ENCODE measurements at regions not wholly inside any gene's neighbourhood (a gene's known extent, or its start where the extent isn't known, plus 50 kb on each side); places are given as distances from the start of the nearest gene placed in this dataset.
A peak's percentile ranks its signal among the peaks of the same experiment; 100 is the strongest.

GRCh38 chr1:209064850-209065706 lies 518.4 kb upstream of the CAMK1G start:
- DNase-seq (no peak), ATAC-seq (no peak)
- intact Hi-C loops (cut with DNase I, micrococcal nuclease), result no loop called here

- ATAC-seq (no peak), DNase-seq (no peak)
- intact Hi-C loops (cut with DNase I, micrococcal nuclease), result no loop called here
Observed at GRCh38 chr1:209072481-209072880, 511.0 kb upstream of the CAMK1G start.

GRCh38 chr1:209073879-209074278 lies 509.6 kb upstream of the CAMK1G start:
- intact Hi-C loops (cut with DNase I, micrococcal nuclease), result no loop called here
- ATAC-seq (no peak), DNase-seq (no peak)

DNA sequence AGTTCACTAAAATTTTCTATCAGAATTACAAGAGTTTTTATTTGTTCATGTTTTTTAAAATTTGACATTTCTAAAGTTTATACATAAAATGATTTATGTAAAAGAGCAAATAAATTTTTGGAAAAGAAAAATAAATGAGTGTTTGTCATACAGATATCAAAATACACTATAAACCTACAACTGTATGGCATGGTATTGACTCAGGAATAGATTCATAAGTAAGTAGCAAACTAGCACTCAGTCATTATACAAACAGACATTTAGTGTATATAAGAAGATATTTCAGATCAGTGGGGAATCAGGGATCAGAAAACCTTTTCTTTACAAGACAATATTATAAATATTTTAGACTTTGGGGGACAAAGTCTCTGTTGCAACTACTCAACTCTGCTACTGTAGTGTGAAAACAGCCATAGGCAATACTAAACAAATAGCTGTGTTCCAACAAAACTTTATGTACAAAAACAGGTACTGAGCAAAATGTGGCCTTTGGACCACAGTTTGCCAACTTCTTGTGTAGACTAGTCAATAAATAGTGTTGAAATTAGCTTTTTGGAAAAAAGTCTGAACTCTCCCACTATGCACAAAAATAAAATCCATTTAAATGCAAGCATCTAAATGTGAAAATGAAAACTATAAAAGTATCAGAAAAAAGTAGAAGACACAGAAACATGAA lies 508.8 kb upstream of the CAMK1G start:
- intact Hi-C loops (cut with DNase I, micrococcal nuclease), result no loop called here
- DNase-seq, result no peak
- no peak for ATAC-seq

DNA sequence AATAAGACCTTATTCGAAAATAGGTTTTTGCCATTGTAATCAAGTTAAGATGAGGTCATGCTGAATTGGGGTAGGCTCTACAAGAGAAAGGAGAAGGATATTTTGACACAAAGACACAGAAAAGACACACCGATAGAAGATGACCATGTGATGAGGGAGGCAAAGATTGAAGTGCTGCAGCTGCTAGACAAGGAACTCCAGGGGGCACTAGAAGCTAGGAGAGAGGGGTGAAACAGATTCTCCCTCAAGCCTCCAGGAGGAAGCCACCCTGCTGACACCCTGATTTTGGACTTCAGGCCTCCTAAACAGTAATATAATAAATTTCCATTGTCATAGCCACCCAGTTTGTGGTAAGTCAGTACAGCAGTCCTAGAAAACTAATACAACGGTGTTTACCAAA lies 506.8 kb upstream of the CAMK1G start:
- peak; percentile 63 for ATAC-seq
- intact Hi-C loops (cut with DNase I, micrococcal nuclease), result no loop called here
- DNase-seq, result no peak

DNA sequence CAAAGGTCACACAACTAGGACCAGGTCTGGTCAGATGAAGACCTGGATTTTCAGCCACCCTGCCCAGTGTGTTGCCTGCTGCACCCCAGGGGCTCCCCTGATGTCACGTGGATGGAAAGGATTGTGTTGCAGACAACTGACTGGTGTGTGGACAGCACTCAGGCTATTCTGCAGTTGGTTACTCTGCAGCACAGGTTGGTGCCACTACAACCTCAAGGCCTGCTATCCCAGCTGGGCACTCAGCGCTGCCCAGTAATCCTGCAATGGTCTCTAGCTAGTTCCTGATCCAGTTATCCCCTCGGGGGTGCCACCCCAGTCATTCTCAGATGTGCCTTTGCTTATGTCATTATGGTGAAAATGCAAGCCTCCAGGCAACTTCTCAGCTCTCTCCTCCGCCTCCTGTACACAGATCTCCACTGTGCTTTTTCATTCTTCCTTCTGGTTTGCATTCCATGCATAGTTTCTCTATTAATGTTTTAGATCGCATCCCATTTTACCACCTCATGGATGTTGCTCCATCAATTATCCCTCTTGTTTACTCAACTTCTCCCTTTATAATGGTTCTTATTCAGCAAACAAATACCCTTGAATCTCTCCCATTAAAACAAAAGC lies 503.2 kb upstream of the CAMK1G start:
- intact Hi-C loops (cut with DNase I, micrococcal nuclease), result no loop called here
- ATAC-seq, result no peak
- no peak for DNase-seq

- intact Hi-C loops (cut with DNase I, micrococcal nuclease), result no loop called here
- ATAC-seq, result no peak
- no peak for DNase-seq
Observed at GRCh38 chr1:209086486-209087192, 496.9 kb upstream of the CAMK1G start.

DNA sequence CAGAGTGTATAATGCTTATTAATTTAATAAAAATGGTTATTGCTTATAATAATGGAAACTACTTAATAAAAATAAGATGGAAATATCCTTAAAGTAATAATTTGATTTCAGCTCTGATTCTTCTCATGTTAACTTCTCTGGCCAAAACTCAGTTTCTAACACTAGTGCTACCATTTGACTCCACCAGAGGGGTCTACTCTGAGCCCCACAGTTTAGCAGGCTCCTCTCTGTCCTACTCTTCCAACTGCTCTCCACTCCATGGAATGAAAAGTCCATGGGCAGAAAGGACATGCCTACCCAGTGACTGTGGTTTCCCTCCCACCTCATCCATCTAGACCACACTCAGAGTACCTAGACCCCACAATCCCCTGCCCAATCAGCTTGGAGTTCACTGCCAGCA lies 489.1 kb upstream of the CAMK1G start:
- no peak for DNase-seq
- no peak for ATAC-seq
- intact Hi-C loops (cut with DNase I, micrococcal nuclease), result no loop called here

DNA sequence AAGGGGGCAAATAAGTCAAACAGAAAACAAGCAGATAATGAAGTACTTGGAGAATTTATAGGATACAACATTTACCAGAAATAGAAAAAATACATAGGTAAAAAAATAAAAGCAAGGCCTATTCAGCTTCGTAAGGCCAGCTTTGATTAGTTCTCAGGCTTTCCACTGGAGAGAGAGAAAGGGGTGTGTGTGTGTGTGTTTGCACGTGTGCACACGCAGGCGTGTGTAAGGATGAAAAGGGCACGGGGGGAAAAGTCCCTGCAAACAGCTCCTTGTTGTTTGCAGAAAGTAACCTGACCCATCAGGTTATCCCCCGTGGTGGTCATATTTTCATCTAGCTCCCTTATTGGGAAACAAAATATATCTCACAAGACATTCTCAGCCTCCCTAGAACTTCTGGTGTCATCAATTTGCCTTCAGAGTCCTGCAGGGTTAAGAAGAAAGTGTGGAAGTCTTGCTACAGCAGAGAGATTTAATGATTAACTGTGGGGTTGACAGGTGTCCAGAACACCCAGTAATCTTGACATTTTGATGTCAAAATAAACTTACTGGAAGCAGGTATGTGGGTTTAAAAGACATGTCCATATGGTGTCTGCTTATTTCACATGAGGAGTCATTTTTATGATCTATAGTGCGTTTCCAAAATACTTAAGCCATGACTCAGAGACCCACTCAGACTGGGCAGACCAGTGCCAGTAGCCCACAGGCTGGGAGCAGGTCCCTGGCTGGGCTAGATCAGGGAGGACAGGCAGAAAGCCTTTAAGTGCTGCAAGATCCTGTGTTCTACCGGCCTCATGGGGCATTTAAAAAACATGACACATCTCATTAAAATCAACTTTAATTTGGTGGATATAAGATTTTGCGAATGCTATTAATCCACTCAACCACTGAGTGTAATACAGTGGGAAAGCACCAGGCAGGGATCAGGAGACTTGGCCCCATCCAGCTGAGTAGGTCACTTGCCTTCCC lies 487.6 kb upstream of the CAMK1G start:
- ATAC-seq (peak; percentile 68), DNase-seq (no peak)
- intact Hi-C loops (cut with DNase I, micrococcal nuclease), result no loop called here

DNA sequence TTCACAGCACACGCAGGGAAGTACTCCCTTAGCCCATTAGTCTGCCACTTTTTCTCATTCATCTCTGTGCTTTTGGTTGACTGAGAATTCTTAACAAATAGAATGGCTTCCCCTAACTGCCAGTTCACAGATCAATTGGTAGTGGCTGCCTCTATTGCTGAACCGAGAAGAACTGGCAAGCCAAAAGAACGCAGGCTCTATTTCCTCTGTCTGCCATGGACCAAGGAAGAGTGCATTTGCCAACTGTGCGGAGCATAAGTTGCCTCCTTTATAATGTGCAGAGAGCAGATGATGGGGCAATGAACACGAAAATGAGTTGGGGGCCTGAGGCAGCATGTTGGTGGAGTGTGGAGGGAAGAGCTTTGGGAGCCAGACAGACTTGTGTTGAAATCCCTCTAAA lies 483.1 kb upstream of the CAMK1G start:
- ATAC-seq, result no peak
- DNase-seq, result no peak
- intact Hi-C loops (cut with DNase I, micrococcal nuclease), result no loop called here

GRCh38 chr1:209101106-209101505 lies 482.4 kb upstream of the CAMK1G start:
- DNase-seq (no peak), ATAC-seq (no peak)
- intact Hi-C loops (cut with DNase I, micrococcal nuclease), result no loop called here

DNA sequence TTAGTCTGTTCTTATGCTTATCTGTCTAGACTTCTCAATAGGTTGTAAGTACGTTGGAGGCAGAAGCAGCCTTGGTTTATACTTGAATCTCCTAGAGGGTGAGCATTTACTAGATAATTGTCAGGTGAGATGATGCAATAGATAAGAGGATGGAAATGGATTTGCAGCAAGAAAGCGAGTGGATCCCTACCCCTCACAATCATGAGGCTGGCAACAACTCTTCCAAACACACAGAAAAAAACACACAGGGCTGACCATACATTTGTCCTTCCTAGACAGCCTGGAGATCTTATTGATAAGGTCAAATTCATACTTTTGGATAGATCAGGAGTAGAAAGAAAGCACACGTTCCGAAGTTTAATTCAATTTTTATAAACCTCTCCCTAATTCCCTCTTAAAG lies 481.4 kb upstream of the CAMK1G start:
- no peak for DNase-seq
- intact Hi-C loops (cut with DNase I, micrococcal nuclease), result no loop called here
- no peak for ATAC-seq

GRCh38 chr1:209102531-209102930 lies 481.0 kb upstream of the CAMK1G start:
- DNase-seq (no peak), ATAC-seq (no peak)
- intact Hi-C loops (cut with DNase I, micrococcal nuclease), result no loop called here

GRCh38 chr1:209103092-209103491 lies 480.4 kb upstream of the CAMK1G start:
- DNase-seq (no peak), ATAC-seq (no peak)
- intact Hi-C loops (cut with DNase I, micrococcal nuclease), result no loop called here

- ATAC-seq, result no peak
Observed at GRCh38 chr1:209104646-209105045, 478.9 kb upstream of the CAMK1G start.

DNA sequence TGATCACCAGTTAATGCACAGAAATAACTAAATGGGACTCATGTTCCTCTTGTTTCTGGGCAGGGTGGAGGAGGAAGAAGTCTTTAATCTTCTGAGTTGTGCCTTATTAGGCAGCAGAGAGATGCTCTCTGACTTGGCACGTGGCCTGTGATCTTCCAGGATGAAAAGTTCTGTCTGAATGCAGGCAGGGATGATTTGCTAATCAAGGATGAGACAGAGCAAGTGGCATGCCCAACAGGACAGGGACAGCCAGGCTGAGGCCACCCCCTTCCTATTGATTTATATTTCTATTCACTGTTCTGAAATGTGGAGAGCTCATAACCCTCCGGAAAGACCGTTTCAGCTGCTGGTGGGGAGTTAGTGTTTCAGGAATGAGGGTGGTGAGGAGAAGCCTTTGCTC lies 477.8 kb upstream of the CAMK1G start:
- intact Hi-C loops (cut with DNase I, micrococcal nuclease), result no loop called here
- ATAC-seq (no peak), DNase-seq (no peak)

More at GRCh38 chr1:209104646-209105045, 478.9 kb upstream of the CAMK1G start:
- no peak for DNase-seq
- intact Hi-C loops (cut with DNase I, micrococcal nuclease), result no loop called here

DNA sequence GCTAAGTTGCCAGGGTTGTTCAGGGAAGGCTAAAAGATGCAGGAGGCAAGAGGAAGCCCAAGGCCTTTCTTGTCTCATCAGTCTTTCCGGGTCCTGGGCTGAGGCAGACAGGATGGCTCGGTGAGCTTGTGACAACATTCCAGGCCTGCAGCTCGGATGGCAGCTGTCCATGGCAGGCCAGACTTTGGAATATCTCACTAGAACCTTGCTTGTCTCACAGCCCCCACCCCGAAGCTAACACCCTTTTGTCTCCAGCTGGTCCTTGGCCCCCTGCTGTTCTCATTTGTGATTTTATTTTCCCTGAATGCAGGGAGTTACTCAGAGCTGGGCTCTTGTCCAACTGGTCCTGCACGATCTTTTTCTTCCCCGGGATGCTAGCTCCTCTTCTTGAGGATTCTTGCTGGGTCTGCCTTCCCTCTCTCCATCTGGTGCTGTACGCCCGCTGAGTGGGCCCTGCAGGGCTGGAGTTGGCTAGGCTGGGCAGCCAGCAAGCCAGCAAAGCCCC lies 477.2 kb upstream of the CAMK1G start:
- ATAC-seq, result no peak
- DNase-seq, result no peak
- intact Hi-C loops (cut with DNase I, micrococcal nuclease), result no loop called here

GRCh38 chr1:209106861-209107260 lies 476.7 kb upstream of the CAMK1G start:
- no peak for DNase-seq
- ATAC-seq, result no peak
- intact Hi-C loops (cut with DNase I, micrococcal nuclease), result no loop called here

Measured in left colon (tissue), 2 donors.